Posterior cingulate gyrus (tissue), 11 donors: ENCODE measurements at regions not wholly inside any gene's neighbourhood (a gene's known extent, or its start where the extent isn't known, plus 50 kb on each side); places are given as distances from the start of the nearest gene placed in this dataset.

Source experiments
- DNase-seq, 10 donors: peaks; one replicate each; pipeline versions ENCODE4 v3.0.0 to v3.0.0-alpha.2; 2020 to 2021; ENCODE audit warnings: mixed read lengths in 3 of 10
- intact Hi-C: fragments of 100-400 bp; cut with DNase I; formaldehyde crosslinking; loops from one replicate; pipeline ENCODE4 v1.15.1; 2023

GRCh38 chr7:41536873-41537665 lies 165.8 kb downstream of the INHBA start:
- no peak for DNase-seq
- intact Hi-C loops: no loop called here

DNA sequence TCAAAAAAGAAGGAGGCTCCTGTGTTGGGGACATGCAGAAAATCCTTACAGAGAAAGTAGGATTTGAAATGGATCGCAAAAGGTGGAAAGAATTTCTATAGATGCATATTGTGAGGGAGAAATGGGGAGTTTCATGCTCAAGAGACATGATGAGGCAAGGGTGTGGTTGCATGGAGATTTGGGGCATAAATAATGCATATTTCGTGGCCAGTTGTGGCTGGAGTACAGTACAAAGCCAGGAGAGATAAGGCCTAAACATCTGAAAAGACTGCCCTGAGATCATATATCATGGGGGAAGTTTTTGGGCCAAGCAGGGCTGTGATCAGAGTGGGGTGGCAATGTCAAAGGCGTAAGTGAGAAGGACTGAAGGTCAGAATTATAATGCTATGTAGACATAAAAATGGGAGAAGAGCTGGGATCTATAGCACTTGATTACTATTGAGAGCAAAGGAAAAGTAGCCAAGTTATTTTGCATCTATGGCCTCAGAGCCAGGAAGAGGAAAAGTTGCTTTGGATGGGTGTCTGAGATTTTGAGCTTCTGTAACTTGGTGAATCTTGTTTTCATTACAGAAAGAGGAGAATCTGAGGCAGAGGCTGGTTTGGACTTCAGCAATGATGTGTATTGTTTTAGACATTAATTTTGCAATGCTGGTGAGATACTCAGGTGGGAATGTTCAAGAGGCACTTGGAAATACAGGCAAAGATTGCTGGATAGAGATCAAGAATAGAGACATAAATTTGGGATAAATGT lies 166.6 kb downstream of the INHBA start:
- no peak for DNase-seq
- intact Hi-C loops: no loop called here

DNA sequence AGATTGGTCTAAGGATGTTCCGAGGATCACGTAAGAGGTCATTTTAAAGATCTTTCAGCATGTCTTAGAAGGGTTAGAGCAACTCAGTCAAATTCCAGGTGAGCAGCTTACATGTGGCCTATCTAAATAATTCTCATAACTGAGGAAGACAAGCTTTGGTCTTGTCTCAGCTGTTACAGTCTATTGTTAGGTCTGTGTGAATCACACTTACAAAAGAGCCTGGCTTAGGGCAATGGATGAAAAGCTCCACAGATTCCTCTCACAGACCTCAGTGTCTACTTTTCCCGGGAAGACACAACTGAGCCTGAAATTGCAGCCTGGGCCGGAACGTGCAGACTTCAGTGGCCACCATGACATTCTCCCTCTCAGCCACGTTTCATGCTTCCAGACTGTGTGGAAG lies 173.1 kb downstream of the INHBA start:
- intact Hi-C loops: no loop called here
- no peak for DNase-seq

DNA sequence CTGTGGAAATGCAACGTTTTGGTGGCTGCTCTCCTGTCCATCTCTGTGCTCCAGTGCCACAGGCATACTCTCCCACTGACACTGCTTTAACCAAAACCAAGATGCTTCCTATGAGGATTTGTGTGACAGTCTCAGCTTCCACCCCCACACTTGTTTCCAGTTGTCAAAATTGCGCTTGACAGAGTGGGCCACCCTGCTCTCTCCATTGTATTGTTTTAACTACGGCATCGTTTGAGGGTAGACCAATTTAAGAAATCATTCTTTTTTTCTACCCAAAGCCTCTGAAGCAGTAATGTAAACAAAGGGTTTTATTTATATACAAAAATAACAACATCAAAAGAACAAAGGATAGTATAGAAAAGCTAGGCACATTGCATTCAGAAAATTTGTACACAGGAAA lies 178.0 kb downstream of the INHBA start:
- intact Hi-C loops: no loop called here
- no peak for DNase-seq

DNA sequence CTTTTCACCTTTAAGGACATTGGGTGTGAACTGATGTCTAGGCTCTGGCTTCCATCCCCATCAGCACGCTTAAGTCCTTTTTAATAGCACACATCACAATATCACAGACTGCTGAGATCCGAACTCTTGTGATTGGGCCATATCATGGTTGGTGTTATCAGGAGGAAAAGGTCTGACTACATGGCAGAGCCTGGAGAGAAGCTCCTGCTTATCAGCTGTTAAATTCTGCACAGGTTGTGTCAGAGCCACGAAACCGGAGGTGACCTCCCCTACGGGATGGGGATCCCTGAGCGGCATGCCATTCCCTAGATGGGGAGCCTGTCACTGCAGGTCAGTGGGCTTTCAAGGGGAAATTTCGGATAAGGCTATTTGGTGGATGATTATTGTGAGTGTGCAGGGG lies 182.4 kb downstream of the INHBA start:
- no peak for DNase-seq
- intact Hi-C loops: no loop called here

DNA sequence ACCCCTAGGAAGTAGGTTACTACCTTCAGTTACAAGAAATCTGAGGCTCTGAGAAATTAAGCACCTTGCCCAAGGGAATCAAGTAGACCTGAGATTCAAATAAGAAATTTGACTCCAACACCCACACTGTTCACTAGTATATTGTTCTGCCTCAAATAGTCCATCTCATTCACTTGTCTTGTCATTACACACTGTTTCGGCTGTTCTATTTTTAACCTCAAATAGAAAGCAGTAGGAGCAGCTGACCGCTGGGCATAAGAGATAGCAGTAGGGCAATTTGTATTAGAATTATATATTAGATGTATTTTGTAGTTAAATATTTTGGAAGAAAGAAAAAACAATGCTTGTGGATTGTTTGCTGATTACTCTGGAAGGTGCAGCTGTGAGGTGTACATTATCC lies 185.1 kb downstream of the INHBA start:
- intact Hi-C loops: no loop called here
- DNase-seq: no peak

GRCh38 chr7:41508755-41509154 lies 194.1 kb downstream of the INHBA start:
- DNase-seq: no peak
- intact Hi-C loops: no loop called here

DNA sequence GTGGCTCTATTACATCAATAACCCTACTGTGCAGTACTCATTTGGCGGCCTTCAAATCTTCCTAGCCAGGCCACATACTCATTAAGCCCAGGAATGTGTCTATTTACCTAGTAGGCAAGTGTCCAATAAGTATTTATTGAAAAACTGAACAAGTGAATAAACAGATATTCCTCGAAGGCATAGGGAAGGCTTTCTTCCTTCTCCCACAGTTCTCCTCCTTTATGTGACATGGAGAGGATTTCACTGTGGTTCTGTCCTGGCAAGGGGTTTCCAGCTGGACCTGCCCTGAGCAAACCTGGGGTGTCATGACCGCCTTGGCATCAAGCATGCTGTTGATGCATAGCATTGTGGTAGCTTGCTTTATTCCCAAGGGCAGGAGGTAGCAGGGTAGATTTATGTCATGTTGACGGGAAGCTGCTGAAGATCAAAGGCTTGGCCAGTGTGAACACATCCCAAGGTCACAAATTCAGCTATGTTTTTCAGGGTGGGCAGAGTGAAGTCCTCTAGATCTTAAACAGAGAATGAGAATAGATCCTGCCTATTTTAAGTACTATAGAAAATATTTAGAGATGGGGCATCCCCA lies 195.1 kb downstream of the INHBA start:
- no peak for DNase-seq
- intact Hi-C loops: no loop called here

GRCh38 chr7:41504214-41504980 lies 198.5 kb downstream of the INHBA start:
- DNase-seq: no peak
- intact Hi-C loops: no loop called here

- DNase-seq: no peak
- intact Hi-C loops: no loop called here
Observed at GRCh38 chr7:41503438-41503837, 199.5 kb downstream of the INHBA start.

DNA sequence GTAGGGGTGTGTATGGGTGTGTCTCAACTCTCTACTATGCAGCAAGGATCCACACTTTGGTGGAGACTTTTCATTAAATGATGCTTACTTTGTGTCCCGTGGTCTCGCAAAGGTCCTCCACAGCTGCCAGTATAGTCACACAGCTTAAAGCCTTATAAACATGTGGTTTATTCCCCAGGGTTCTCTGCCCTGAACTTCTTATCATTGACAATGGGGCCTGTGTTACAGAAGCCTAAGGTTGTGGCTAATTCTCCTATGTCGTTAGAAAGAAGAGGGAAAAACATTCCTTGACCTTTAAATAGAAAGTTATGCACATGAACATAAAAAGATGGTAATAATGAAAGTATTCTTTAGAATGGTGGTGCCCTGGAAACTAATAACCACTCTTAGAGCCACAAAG lies 201.4 kb downstream of the INHBA start:
- intact Hi-C loops: no loop called here
- no peak for DNase-seq

DNA sequence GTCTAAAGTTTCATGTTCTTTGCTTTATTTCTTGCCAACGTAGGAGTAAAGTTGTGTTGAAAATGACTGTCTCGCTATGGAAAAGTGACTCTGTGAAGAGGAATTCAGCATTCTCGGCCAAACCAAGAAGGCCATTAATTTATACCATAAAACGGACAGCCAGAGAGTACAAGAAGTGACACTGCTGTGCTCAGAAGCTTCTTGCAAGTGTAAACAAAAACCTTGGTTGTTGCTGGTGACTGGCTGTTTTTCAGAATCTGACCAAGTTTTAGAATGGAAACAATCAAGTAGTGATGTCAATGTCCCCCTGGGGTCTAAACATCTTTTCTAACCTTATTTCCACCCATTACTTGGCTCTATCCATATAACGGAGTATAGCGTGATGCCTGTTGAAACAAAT lies 201.9 kb downstream of the INHBA start:
- intact Hi-C loops: no loop called here
- DNase-seq: no peak

GRCh38 chr7:41492603-41493002 lies 210.3 kb downstream of the INHBA start:
- no peak for DNase-seq
- intact Hi-C loops: no loop called here

GRCh38 chr7:41491883-41492471 lies 210.9 kb downstream of the INHBA start:
- intact Hi-C loops: no loop called here
- no peak for DNase-seq

DNA sequence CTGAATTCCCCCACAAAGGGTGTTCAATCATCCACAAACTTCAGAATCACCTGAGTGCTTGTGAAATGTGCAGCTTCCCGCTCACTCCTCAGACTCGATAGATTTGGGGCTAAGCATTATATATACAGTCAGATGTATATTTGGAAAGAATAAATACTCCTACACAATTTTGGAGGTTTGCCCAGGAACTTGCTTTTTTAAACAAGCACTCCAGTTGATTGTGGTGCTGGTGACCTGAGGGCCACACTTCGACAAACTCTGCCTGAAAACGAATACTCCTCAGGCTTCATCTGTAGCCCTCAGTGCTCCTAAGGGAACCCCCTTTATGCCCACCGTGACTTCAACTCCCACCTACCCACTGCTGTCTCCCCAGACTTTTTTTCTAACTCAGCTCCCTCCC lies 211.6 kb downstream of the INHBA start:
- no peak for DNase-seq
- intact Hi-C loops: no loop called here

DNA sequence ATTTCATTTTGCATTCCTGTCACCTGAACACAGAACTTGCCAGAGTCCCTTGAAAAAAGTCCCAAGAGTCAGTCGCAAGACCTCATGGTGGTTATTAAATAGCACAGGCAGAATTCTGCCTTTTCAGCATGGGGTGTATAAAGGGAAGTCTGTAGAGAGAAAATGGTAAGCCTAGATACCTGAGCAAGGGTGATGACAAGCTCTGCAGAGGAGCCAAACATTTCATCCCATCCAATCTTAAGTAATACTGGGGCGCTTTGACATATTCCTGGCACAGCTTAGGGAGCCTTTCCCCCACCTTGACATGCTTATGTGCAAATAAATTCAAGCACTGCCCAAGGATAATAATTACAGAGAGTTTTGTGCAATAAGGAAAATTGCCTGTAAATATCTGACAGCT lies 213.0 kb downstream of the INHBA start:
- DNase-seq: no peak
- intact Hi-C loops: no loop called here

DNA sequence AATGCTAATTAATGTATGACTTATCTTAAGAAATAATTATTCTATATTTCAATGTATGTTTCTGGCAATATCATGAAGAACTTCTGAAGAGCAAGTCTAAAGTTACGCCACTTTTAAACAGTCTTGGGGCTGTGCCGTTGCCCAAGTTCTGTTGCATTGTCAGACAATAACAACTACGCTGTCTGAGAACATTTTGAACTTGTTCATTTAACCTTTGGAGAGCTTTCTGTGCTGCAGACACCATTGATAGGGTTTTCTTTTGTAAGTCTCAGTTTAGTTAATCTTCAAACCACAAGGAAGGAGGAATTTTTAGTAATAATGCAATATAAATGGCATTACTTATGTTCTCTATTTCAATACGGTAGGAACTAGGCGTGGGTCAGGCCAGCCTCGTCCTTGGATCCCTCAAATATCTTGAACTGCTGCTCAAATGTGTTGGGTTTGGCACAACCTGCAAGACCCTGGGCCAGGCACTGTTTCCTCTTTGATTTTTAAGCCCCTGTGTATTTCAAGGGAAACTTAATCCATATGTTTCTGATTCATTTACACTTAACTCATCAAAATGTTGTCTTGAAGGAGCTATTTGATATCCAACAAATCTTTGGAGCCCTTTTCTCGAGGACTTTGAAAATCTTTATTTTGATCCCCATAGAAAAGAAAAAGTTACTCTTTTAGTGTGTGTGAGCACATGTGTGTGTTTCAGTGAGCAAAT lies 215.5 kb downstream of the INHBA start:
- no peak for DNase-seq
- intact Hi-C loops: no loop called here

GRCh38 chr7:41481353-41481752 lies 221.5 kb downstream of the INHBA start:
- intact Hi-C loops: no loop called here
- no peak for DNase-seq

GRCh38 chr7:41478187-41478586 lies 224.7 kb downstream of the INHBA start:
- no peak for DNase-seq
- intact Hi-C loops: no loop called here

GRCh38 chr7:41476460-41476803 lies 226.5 kb downstream of the INHBA start:
- no peak for DNase-seq
- intact Hi-C loops: no loop called here
